ENCODE measurements at regions not wholly inside any gene's neighbourhood (a gene's known extent, or its start where the extent isn't known, plus 50 kb on each side); places are given as distances from the start of the nearest gene placed in this dataset.

DNA sequence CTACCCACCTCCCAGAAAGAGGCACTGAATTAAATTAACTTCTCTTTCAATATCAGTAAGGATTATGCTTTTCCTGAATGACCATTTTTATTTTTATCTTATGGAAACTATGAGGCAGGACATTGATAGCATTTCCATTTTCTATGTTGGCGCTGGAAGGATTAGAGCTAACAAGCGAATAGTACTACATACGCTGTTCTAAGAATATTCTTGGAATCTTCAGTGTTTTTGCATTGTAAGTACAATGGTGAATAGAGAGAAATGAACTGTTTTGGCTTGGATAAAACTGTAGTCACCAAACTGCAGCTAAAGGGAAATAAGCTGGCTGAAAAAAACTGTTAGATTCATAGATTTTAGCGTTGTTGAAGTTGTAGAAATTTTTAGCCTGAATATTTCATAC, 779.0 kb upstream of the ADGRL4 start:
- TF ChIP-seq POLR2A (IDR thresholded peaks at IDR 0.05), result no peak
- TF ChIP-seq, protein P1, sequence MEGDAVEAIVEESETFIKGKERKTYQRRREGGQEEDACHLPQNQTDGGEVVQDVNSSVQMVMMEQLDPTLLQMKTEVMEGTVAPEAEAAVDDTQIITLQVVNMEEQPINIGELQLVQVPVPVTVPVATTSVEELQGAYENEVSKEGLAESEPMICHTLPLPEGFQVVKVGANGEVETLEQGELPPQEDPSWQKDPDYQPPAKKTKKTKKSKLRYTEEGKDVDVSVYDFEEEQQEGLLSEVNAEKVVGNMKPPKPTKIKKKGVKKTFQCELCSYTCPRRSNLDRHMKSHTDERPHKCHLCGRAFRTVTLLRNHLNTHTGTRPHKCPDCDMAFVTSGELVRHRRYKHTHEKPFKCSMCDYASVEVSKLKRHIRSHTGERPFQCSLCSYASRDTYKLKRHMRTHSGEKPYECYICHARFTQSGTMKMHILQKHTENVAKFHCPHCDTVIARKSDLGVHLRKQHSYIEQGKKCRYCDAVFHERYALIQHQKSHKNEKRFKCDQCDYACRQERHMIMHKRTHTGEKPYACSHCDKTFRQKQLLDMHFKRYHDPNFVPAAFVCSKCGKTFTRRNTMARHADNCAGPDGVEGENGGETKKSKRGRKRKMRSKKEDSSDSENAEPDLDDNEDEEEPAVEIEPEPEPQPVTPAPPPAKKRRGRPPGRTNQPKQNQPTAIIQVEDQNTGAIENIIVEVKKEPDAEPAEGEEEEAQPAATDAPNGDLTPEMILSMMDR (IDR thresholded peaks at IDR 0.05), result no peak
- H3K27me3 ChIP-seq, result no peaks in the 10 kb centered on the region
- no peak overlapping the region for H3K27ac ChIP-seq
- WGBS, 4 donors, result 81 to 92% (median 84%) methylated on average over 4 of the region's 4 CpGs
- H3K4me1 ChIP-seq (replicated peaks in 1 of 2), result no peaks in the 10 kb centered on the region
- H3K9me3 ChIP-seq (replicated peaks in 1 of 3), result no peaks in the 10 kb centered on the region
- H3K4me3 ChIP-seq, result no peak overlapping the region
- no peak for DNase-seq
- intact Hi-C loops (cut with DNase I), result no loop called here
- H3K36me3 ChIP-seq (replicated peaks in 1 of 2), result no peaks in the 10 kb centered on the region

DNA sequence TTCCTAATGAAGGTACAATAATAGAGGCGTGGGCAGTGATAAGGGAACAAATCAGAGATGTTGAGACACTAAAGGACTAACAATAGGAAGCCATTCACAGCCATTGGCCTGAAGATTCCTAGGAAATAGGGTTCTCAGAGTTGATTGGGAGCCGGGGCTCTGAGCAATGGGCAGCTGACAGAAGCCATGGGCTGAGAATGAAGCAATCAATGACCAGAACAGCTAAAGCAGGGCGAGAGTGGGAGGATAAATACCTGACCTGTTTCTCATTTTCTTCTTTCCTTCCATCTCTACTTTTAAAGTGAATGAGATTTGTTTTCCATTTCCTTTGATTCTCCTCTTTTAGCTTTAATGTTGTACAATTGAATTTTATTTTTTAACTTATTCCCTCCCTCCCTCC, 774.7 kb upstream of the ADGRL4 start:
- Histone ChIP-seq H3K27ac (no peak overlapping the region), H3K4me1 (replicated peaks in 1 of 2) (no peaks in the 10 kb centered on the region), H3K9me3 (replicated peaks in 1 of 3) (no peaks in the 10 kb centered on the region), H3K27me3 (no peaks in the 10 kb centered on the region), H3K4me3 (no peak overlapping the region), H3K36me3 (replicated peaks in 1 of 2) (no peaks in the 10 kb centered on the region)
- intact Hi-C loops (cut with DNase I), result no loop called here
- TF ChIP-seq, protein P1 (IDR thresholded peaks at IDR 0.05), result no peak
- TF ChIP-seq POLR2A (IDR thresholded peaks at IDR 0.05), result no peak
- no peak for DNase-seq
- 65 to 80% (median 68%) methylated on average over 3 of the region's 3 CpGs for WGBS, 4 donors

DNA sequence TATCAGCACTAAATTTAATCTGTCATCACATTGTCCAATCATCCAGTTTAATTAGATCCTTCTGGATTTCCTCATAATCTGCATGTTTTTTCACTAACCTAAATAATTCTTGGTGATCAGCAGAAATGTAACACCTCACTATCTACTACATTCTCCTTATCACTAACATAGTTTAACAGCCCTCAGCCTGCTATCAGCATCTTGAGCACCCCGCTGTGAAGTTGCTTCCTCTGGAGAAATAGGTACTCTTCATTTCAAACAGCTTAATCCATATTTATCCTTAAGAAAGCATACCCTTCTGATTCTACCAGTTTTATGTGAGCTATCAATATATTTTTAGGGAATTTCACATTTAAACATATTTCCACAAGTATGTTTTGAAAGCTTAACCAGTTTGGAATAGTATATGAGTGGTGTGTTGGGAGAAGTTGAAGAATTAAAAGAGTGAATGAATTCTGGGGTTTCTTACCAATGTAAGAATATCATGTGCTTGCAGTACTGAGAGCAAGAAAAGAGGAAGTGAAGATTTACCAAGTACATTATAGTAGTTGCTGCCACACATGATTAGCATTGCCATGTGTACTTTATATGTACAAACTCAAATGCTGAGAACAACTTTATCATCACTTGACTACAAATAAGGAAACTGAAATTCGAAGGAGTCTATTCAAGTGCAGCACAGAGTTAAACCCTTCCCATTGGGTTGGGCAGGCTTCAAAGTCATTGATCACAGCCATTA, 771.1 kb upstream of the ADGRL4 start:
- DNase-seq, result no peak
- H3K27ac ChIP-seq, result no peak overlapping the region
- no peak for TF ChIP-seq POLR2A (IDR thresholded peaks at IDR 0.05)
- TF ChIP-seq, protein P1 (IDR thresholded peaks at IDR 0.05), result no peak
- no peak overlapping the region for H3K4me3 ChIP-seq
- no peaks in the 10 kb centered on the region for H3K4me1 ChIP-seq (replicated peaks in 1 of 2)
- no peaks in the 10 kb centered on the region for H3K27me3 ChIP-seq
- H3K9me3 ChIP-seq (replicated peaks in 1 of 3), result no peaks in the 10 kb centered on the region
- intact Hi-C loops (cut with DNase I), result no loop called here
- H3K36me3 ChIP-seq (replicated peaks in 1 of 2), result no peaks in the 10 kb centered on the region
- 67 to 78% (median 69%) methylated on average over 2 of the region's 2 CpGs for WGBS, 4 donors

DNA sequence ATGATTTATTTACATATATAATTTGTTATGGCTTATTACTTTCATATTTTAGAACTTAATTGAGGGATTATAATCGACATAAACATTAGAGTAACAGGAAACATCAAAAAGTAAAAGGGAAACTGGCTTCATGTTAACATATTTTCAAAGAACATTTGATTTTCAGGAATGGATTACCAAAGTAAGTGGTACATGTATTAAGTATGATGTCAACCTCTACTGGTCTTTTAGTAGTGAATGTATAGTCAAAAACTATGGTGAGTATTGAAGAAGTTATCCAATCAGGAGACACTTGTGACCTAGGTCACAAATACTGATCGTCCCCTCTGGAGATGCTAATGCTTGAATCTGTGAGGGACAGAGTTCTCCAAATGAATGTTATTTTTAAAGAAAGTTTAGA, 768.9 kb upstream of the ADGRL4 start:
- WGBS, 4 donors, result 67 to 80% (median 72%) methylated on average over 2 of the region's 2 CpGs
- TF ChIP-seq, protein P1 (IDR thresholded peaks at IDR 0.05), result no peak
- TF ChIP-seq POLR2A (IDR thresholded peaks at IDR 0.05), result no peak
- Histone ChIP-seq H3K27ac (no peak overlapping the region), H3K36me3 (replicated peaks in 1 of 2) (no peaks in the 10 kb centered on the region), H3K4me1 (replicated peaks in 1 of 2) (no peaks in the 10 kb centered on the region), H3K4me3 (no peak overlapping the region), H3K27me3 (no peaks in the 10 kb centered on the region), H3K9me3 (replicated peaks in 1 of 3) (no peaks in the 10 kb centered on the region)
- intact Hi-C loops (cut with DNase I), result no loop called here
- no peak for DNase-seq

Data from adrenal gland (tissue), 9 donors.